ENCODE measurements at regions not wholly inside any gene's neighbourhood (a gene's known extent, or its start where the extent isn't known, plus 50 kb on each side); places are given as distances from the start of the nearest gene placed in this dataset.

DNA sequence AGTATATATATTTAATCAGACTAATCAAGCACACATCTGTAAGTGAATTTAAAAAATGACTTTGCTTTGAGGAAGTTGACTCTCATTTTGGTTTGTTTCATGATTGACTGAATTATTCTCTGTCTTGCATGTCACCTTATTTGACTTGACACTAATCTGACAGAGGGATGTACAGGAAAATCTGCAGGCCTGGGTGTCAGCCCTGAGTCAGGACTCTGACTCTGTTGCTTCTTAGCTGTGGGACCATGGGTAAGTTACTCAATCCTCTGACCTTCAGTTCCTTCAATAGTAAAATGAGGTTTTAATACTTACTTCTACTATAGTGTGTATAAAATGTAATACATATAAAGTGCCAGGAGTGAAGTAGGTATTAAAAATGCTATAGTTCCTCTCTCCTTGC lies 415.9 kb downstream of the ARHGEF28 start:
- Mint-ChIP-seq H3K27ac (no peak overlapping the region), H3K9me3 (no peaks in the 10 kb centered on the region), H3K4me3 (no peak overlapping the region), H3K36me3 (no peaks in the 10 kb centered on the region), H3K4me1 (no peaks in the 10 kb centered on the region), H3K27me3 (peaks cover 0 to 16% (median 7%) of the 10 kb centered on the region in 5 donors)
- Histone ChIP-seq H3K27ac (ENCODE audit: low read depth, low read length) (no peak overlapping the region), H3K4me3 (ENCODE audit: low read length) (no peak overlapping the region), H3K4me1 (ENCODE audit: control insufficient read depth in 2 of 2, insufficient read depth in 2 of 2, low read length in 2 of 2) (no peaks in the 10 kb centered on the region), H3K36me3 (ENCODE audit: control insufficient read depth in 2 of 3, insufficient read depth in 3 of 3, low read length in 3 of 3) (no peaks in the 10 kb centered on the region), H3K27me3 (ENCODE audit: control insufficient read depth in 2 of 2, insufficient read depth in 2 of 2, low read length in 2 of 2) (no peaks in the 10 kb centered on the region), H3K9me3 (ENCODE audit: control insufficient read depth in 2 of 3, low read length in 3 of 3) (no peaks in the 10 kb centered on the region)
- ATAC-seq (no peak), DNase-seq (no peak)
- ChIA-PET CTCF (no interaction called here), POLR2A (no interaction called here)
- intact Hi-C loops (cut with micrococcal nuclease) = no loop called here

DNA sequence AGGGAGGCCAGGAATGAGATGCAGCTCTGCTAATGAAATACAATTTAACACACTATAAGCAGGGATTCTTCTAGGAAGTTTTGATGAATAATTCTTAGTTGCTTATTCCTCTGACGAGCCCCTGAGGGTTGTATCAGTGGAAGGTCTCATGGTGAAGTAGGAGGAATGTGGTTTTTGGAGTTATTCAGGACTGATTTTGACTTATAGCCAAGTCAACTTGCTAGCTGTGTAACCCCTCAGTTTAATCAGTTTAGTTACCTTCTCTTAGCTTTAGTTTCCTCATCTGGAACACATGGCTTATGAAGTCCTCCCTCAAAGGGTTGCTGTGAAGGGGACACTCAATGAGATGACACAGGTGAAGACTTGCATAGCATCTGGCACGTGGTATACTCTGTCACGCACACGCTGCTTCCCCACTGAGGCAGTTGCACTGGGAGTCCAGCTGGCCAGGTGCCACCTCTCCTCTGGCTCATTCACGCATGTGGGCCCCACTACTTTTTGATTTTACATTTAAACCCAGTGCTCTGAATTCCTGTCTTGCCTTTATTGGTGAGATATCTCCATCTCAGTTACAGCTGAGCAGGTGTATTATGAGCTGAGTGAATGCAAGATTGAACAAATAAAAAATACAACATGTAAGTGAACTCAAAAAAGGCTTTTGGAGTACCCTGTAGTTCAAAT lies 415.0 kb downstream of the ARHGEF28 start:
- DNase-seq (no peak), ATAC-seq (no peak)
- POLR2A ChIA-PET = no interaction called here
- Histone ChIP-seq H3K27me3 (ENCODE audit: control insufficient read depth in 2 of 2, insufficient read depth in 2 of 2, low read length in 2 of 2) (no peaks in the 10 kb centered on the region), H3K36me3 (ENCODE audit: control insufficient read depth in 2 of 3, insufficient read depth in 3 of 3, low read length in 3 of 3) (no peaks in the 10 kb centered on the region), H3K4me3 (ENCODE audit: low read length) (no peak overlapping the region), H3K27ac (ENCODE audit: low read depth, low read length) (no peak overlapping the region), H3K4me1 (ENCODE audit: control insufficient read depth in 2 of 2, insufficient read depth in 2 of 2, low read length in 2 of 2) (no peaks in the 10 kb centered on the region), H3K9me3 (ENCODE audit: control insufficient read depth in 2 of 3, low read length in 3 of 3) (no peaks in the 10 kb centered on the region)
- peaks cover 0 to 8% (median 7%) of the 10 kb centered on the region in 5 donors for H3K27me3 Mint-ChIP-seq
- no peak overlapping the region for H3K4me3 Mint-ChIP-seq
- intact Hi-C loops (cut with micrococcal nuclease) = no loop called here
- H3K27ac Mint-ChIP-seq = no peak overlapping the region
- H3K36me3 Mint-ChIP-seq = no peaks in the 10 kb centered on the region
- CTCF ChIA-PET = no interaction called here
- no peaks in the 10 kb centered on the region for H3K9me3 Mint-ChIP-seq
- H3K4me1 Mint-ChIP-seq = peaks cover 0 to 4% (median 0%) of the 10 kb centered on the region in 7 donors

DNA sequence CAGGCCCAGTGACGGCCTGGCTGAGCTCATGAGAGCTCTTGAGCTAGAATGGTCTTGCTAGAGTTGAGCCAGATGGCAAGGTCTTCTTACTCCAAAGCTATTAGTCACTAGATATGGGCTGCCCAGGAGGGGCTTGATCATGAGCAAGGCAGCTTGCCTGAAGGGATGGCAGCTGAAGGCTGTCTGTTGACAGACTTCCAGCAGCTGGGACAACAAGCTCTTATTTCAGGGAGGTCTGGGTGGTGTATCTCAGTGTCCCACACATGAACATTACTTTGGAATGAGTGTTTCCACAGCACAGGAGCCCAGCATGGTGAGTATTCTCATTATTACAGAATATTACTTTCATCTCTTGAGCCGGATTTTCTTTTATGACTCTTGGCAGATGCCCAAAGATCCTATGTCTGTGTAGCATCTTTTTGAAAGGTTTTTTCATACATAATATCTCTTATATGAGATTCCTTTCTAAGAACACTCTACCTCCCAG lies 414.1 kb downstream of the ARHGEF28 start:
- Mint-ChIP-seq H3K4me3 (no peak overlapping the region), H3K4me1 (peaks cover 0 to 5% (median 0%) of the 10 kb centered on the region in 7 donors), H3K27me3 (peaks cover 0 to 8% (median 7%) of the 10 kb centered on the region in 5 donors), H3K36me3 (no peaks in the 10 kb centered on the region), H3K9me3 (no peaks in the 10 kb centered on the region), H3K27ac (no peak overlapping the region)
- POLR2A ChIA-PET = no interaction called here
- CTCF ChIA-PET = no interaction called here
- Histone ChIP-seq H3K27me3 (ENCODE audit: control insufficient read depth in 2 of 2, insufficient read depth in 2 of 2, low read length in 2 of 2) (no peaks in the 10 kb centered on the region), H3K4me3 (ENCODE audit: low read length) (no peak overlapping the region), H3K36me3 (ENCODE audit: control insufficient read depth in 2 of 3, insufficient read depth in 3 of 3, low read length in 3 of 3) (no peaks in the 10 kb centered on the region), H3K9me3 (ENCODE audit: control insufficient read depth in 2 of 3, low read length in 3 of 3) (no peaks in the 10 kb centered on the region), H3K4me1 (ENCODE audit: control insufficient read depth in 2 of 2, insufficient read depth in 2 of 2, low read length in 2 of 2) (no peaks in the 10 kb centered on the region), H3K27ac (ENCODE audit: low read depth, low read length) (no peak overlapping the region)
- DNase-seq (no peak), ATAC-seq (no peak)
- intact Hi-C loops (cut with micrococcal nuclease) = no loop called here

DNA sequence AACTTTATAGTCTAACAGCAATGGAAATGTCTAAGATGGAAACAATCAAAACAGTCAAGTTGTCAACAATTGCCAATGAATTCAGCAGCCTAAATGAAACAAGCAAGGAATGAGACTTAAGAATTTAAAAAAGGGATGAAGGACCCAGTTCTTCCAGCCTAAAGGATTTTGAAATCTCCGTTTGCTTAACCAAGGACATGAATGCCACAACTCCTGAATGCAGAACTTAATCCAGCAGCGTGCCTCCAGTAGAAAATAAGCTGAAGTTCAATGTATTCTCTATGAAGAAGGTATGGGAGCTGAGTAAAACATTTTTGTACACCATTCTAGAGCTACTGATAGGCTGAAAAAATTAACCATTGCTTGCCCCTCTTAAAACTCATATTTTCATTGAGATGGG lies 411.3 kb downstream of the ARHGEF28 start:
- Mint-ChIP-seq H3K9me3 (no peaks in the 10 kb centered on the region), H3K27me3 (peaks cover 5 to 12% (median 7%) of the 10 kb centered on the region in 5 donors), H3K4me3 (no peak overlapping the region), H3K27ac (no peak overlapping the region), H3K4me1 (peaks cover 0 to 10% (median 0%) of the 10 kb centered on the region in 7 donors), H3K36me3 (no peaks in the 10 kb centered on the region)
- intact Hi-C loops (cut with micrococcal nuclease) = loop anchor here in 1 of 2 donors (10.0 kb wide), 1 partner anchor 607 kb away; the partner anchor contains the start of gene ENC1
- Histone ChIP-seq H3K27me3 (ENCODE audit: control insufficient read depth in 2 of 2, insufficient read depth in 2 of 2, low read length in 2 of 2) (no peaks in the 10 kb centered on the region), H3K4me3 (ENCODE audit: low read length) (no peak overlapping the region), H3K27ac (ENCODE audit: low read depth, low read length) (no peak overlapping the region), H3K4me1 (ENCODE audit: control insufficient read depth in 2 of 2, insufficient read depth in 2 of 2, low read length in 2 of 2) (no peaks in the 10 kb centered on the region), H3K9me3 (ENCODE audit: control insufficient read depth in 2 of 3, low read length in 3 of 3) (no peaks in the 10 kb centered on the region), H3K36me3 (ENCODE audit: control insufficient read depth in 2 of 3, insufficient read depth in 3 of 3, low read length in 3 of 3) (no peaks in the 10 kb centered on the region)
- no peak for ATAC-seq
- CTCF ChIA-PET = no interaction called here
- no peak for DNase-seq
- POLR2A ChIA-PET = no interaction called here

DNA sequence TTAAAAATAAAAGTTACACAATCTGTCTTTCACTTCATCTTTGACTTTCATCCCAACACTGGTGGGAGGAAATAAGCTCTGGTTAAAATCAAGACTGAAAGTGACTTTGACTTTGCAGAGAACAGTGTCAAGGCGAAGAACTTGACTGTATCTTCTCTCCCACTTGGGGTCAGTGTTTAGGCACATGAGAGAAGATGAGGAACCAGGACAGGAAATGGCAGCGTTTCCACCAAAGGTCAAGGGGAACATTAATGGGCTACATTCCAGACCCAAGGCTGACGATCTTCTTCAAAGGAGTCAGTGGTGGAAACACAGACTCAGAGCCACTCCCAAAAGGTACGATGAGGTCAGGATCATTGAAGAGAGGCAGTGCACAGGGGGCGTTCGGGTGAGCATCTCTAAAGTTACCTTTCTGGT lies 409.5 kb downstream of the ARHGEF28 start:
- no peaks in the 10 kb centered on the region for H3K27me3 ChIP-seq (ENCODE audit: control insufficient read depth in 2 of 2, insufficient read depth in 2 of 2, low read length in 2 of 2)
- no peak overlapping the region for H3K27ac Mint-ChIP-seq
- no peaks in the 10 kb centered on the region for H3K4me1 ChIP-seq (ENCODE audit: control insufficient read depth in 2 of 2, insufficient read depth in 2 of 2, low read length in 2 of 2)
- ChIA-PET POLR2A (no interaction called here), CTCF (no interaction called here)
- H3K27me3 Mint-ChIP-seq = peaks cover 6 to 16% (median 8%) of the 10 kb centered on the region in 5 donors
- no peak for DNase-seq
- H3K4me3 ChIP-seq (ENCODE audit: low read length) = no peak overlapping the region
- intact Hi-C loops (cut with micrococcal nuclease) = loop anchor here in 1 of 2 donors (10.0 kb wide), 1 partner anchor 609 kb away; the partner anchor contains the start of gene ENC1
- no peak overlapping the region for H3K27ac ChIP-seq (ENCODE audit: low read depth, low read length)
- H3K36me3 ChIP-seq (ENCODE audit: control insufficient read depth in 2 of 3, insufficient read depth in 3 of 3, low read length in 3 of 3) = no peaks in the 10 kb centered on the region
- H3K36me3 Mint-ChIP-seq = no peaks in the 10 kb centered on the region
- H3K4me1 Mint-ChIP-seq = peaks cover 0 to 10% (median 0%) of the 10 kb centered on the region in 7 donors
- peak overlapping the region in 1 of 10 donors; percentile 58 for H3K4me3 Mint-ChIP-seq
- ATAC-seq = peak; percentile 32
- no peaks in the 10 kb centered on the region for H3K9me3 Mint-ChIP-seq
- no peaks in the 10 kb centered on the region for H3K9me3 ChIP-seq (ENCODE audit: control insufficient read depth in 2 of 3, low read length in 3 of 3)

DNA sequence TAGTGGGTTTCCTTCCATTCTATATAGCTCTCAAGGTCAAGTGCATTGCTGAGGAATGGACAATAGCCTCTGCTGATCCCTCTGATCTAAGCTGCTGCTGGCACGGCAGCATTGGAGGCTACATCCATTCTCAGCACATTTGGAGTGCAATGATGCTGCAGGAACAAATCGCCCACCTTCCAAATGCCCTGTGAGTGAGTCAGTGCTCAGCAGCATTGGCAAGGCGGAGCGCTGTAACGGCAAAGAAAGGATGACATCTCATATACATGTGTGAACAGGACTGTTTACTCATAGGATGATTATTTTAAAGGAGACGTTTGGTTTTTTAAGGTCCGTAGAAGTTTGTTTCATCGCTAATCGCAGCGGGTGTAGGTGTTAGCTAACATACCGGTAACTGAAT lies 408.7 kb downstream of the ARHGEF28 start:
- DNase-seq (no peak), ATAC-seq (no peak)
- H3K27ac Mint-ChIP-seq = no peak overlapping the region
- no peaks in the 10 kb centered on the region for H3K9me3 ChIP-seq (ENCODE audit: control insufficient read depth in 2 of 3, low read length in 3 of 3)
- peaks cover 0 to 10% (median 0%) of the 10 kb centered on the region in 7 donors for H3K4me1 Mint-ChIP-seq
- H3K27ac ChIP-seq (ENCODE audit: low read depth, low read length) = no peak overlapping the region
- CTCF ChIA-PET = no interaction called here
- H3K9me3 Mint-ChIP-seq = no peaks in the 10 kb centered on the region
- no peaks in the 10 kb centered on the region for H3K36me3 Mint-ChIP-seq
- H3K4me1 ChIP-seq (ENCODE audit: control insufficient read depth in 2 of 2, insufficient read depth in 2 of 2, low read length in 2 of 2) = no peaks in the 10 kb centered on the region
- H3K4me3 ChIP-seq (ENCODE audit: low read length) = no peak overlapping the region
- peaks cover 2 to 22% (median 15%) of the 10 kb centered on the region in 5 donors for H3K27me3 Mint-ChIP-seq
- no peaks in the 10 kb centered on the region for H3K27me3 ChIP-seq (ENCODE audit: control insufficient read depth in 2 of 2, insufficient read depth in 2 of 2, low read length in 2 of 2)
- POLR2A ChIA-PET = no interaction called here
- intact Hi-C loops (cut with micrococcal nuclease) = loop anchor here in 1 of 2 donors (10.0 kb wide), 1 partner anchor 610 kb away; the partner anchor contains the start of gene ENC1
- no peaks in the 10 kb centered on the region for H3K36me3 ChIP-seq (ENCODE audit: control insufficient read depth in 2 of 3, insufficient read depth in 3 of 3, low read length in 3 of 3)
- no peak overlapping the region for H3K4me3 Mint-ChIP-seq

DNA sequence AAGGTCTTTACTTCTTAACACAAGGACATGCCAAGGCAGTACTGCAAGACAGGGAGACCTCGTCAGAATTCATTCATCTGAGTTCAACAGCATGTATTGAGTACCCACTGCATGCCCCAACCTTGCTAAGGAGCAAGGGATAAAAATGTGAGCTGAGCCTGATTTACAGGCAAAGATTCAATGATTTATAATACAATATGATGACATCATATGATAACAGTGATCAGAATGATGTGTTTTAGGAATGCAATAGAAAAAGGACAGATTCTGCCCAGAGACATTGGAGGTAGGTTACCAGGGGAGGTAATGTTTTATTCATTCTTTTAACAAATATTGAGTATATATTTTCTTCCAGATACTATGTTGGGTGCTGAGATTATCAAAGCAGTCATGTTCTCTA lies 406.6 kb downstream of the ARHGEF28 start:
- no peak overlapping the region for H3K4me3 ChIP-seq (ENCODE audit: low read length)
- Mint-ChIP-seq H3K9me3 (no peaks in the 10 kb centered on the region), H3K27ac (no peak overlapping the region), H3K4me1 (peaks cover 0 to 10% (median 0%) of the 10 kb centered on the region in 7 donors), H3K4me3 (no peak overlapping the region), H3K27me3 (peaks cover 2 to 23% (median 20%) of the 10 kb centered on the region in 5 donors), H3K36me3 (no peaks in the 10 kb centered on the region)
- H3K27ac ChIP-seq (ENCODE audit: low read depth, low read length) = no peak overlapping the region
- H3K27me3 ChIP-seq (ENCODE audit: control insufficient read depth in 2 of 2, insufficient read depth in 2 of 2, low read length in 2 of 2) = no peaks in the 10 kb centered on the region
- H3K4me1 ChIP-seq (ENCODE audit: control insufficient read depth in 2 of 2, insufficient read depth in 2 of 2, low read length in 2 of 2) = no peaks in the 10 kb centered on the region
- DNase-seq (no peak), ATAC-seq (no peak)
- no peaks in the 10 kb centered on the region for H3K36me3 ChIP-seq (ENCODE audit: control insufficient read depth in 2 of 3, insufficient read depth in 3 of 3, low read length in 3 of 3)
- intact Hi-C loops (cut with micrococcal nuclease) = loop anchor here in 1 of 2 donors (10.0 kb wide), 1 partner anchor 612 kb away; the partner anchor contains the start of gene ENC1
- CTCF ChIA-PET = no interaction called here
- POLR2A ChIA-PET = no interaction called here
- no peaks in the 10 kb centered on the region for H3K9me3 ChIP-seq (ENCODE audit: control insufficient read depth in 2 of 3, low read length in 3 of 3)
